SW480 (cell line): ENCODE measurements at regions not wholly inside any gene's neighbourhood (a gene's known extent, or its start where the extent isn't known, plus 50 kb on each side); places are given as distances from the start of the nearest gene placed in this dataset.

Experiments
- DNase-seq: peaks from one replicate; pipeline ENCODE4 v3.0.0-alpha.2; 2016; ENCODE audit warnings: low spot score

DNA sequence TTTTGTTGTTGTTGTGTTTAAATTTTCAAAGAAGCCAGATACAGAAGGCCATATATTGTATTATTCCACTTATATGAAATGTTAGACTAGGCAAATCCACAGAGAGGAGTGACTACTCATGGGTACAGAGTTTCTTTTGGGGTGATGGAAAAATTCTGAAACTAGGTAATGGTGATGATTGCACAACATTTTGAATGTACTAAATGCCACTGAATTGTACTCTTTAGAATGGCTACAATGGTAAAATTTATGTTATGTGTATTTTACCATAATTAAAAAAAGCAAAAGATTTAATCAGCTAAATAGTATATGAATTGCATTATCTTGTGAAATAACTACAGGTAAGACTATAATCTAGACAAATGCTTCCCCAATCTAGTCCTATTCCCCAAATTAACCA lies 733.6 kb upstream of the TMEM132C start:
- DNase-seq = no peak

DNA sequence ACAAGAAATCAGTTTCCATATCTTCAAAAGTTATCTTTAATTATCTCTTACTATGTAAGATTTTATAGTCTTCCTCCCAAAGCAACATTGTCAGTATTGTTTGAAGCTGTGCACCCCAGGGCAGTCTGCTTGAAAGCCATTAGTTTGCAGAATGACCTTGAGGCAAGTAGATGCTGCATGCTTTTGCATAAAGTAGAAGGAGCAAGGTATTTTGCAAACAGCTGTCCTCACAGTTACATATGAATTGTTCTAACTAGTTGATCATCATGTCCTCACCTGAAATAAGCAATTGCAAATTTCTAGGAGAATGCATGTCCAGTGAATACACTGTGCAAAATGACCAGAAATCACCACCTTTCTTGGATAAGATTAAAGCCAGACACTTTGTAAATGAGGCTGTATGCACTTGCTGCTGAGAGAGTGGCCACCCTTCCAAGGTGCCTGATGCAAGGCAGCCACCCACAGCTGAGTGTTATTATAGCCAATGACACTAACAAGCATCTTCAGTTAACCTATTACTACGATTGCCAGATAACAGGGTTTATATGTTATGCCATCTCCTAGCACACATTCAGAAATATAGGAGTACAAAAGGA lies 730.0 kb upstream of the TMEM132C start:
- DNase-seq = no peak

- no peak for DNase-seq
Observed at GRCh38 chr12:127538316-127538715, 728.7 kb upstream of the TMEM132C start.

- DNase-seq = no peak
Observed at GRCh38 chr12:127539226-127539858, 727.6 kb upstream of the TMEM132C start.

DNA sequence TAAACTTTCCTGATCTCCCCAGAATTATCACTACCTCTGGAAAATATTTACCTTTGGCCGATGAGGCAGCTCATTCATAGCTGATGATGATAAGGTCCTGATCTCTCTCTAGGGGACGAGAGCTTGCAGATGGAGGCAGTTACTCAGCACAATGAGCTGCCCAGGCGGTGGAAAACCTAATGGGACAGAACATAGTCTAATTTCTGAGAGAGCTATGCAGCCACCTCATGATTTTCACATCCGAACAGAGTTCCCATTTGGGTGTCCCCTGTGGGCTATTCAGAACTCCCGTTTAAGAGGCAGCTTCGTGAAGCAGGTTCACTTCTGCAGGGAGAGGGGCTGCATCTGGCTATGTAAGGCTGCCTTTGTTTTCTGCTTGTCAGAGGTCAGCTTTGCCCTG lies 724.6 kb upstream of the TMEM132C start:
- no peak for DNase-seq

GRCh38 chr12:127542931-127543330 lies 724.0 kb upstream of the TMEM132C start:
- DNase-seq = no peak

DNA sequence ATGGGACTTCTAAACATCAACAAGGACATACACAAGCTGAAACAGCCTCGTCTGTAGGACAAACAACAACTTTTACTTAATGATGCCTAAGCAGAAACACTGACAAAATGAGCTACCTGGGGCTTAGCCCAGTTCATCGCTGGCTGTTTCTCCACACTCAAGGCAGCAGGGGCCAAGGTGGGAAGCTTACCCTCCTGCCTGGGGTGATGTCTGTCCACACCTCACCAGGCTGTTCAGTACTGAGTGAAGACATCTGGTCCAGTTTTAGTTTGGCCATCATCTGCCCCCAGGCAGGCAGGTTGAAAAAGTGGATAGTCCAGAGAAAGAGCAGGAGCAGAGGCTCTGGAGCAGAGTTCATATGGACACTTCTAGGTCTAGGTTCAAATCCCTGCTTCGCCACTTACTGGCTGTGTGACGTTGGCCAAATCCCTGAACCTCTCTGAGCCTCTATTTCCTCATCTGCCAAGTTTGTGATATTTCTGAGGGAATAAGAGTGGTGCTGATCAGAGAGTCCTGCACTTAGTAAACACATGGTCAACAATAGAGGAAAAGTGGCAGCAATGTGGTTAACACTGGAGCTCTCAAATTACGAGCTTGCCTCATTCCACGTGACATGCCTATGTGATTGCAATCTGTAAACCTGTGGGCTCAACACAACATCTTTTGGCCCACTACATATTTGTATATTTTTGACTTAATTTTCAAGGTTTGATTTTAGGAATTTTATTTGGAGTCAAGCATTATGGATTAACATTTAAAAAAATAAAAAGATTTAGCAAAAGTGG lies 720.1 kb upstream of the TMEM132C start:
- DNase-seq = no peak

- peak; percentile 53 for DNase-seq
Observed at GRCh38 chr12:127548123-127548553, 718.8 kb upstream of the TMEM132C start.

DNA sequence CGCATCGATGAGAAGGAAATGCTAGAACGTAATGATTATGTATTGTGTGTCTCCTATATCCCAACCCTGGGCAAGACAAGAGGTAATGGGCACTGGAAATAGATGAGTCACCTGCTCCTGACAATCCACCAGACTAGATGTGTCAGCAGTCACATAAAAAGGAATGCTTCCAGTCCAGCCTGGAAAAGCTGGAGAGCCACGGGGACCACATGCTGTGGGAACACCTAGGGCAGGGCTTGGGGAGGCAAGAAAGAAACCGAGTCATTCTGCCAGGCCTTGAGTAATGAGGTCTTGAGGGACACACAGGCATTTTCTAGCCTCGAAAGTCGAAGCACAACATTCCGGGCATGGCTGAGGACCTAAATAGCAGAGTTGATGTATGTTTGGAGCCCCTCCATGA lies 716.7 kb upstream of the TMEM132C start:
- peak; percentile 49 for DNase-seq

DNA sequence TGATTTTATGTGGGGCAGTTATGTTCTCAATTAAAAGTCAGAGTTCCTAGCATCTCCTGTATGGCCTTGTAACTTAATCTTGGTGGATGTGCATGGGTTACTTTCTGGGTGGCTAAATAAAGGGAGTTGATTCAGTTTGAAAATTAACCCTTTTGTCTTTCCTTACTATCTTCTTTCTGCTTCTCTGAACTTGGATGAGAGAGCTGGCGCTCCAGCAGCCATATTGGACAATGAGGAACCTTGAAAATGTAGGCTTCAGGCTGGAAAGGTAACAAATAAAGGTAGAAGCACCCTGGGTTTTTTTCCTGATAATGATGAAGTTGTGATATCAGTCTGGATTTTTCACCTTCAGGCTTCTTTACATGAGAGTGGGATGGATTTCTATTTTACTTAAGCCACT lies 714.1 kb upstream of the TMEM132C start:
- DNase-seq = no peak

DNA sequence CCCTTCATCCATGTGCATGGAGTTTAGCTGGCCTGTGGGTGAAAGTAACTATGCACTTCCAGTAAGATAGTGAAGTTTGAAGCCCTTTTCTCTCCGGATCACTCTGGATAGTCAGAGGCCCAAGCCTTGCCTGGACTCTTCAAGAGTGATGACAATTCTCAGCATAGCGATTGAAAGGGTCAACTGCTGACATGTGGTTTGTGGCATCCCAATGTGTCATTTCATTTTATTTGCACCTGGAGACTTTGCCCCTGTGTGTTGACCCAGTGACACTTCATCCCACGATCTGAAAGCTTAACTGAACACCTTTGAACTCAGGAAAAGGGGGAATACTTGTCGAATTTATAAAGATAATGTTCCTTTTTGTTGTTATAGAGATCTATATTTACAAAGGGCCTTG lies 711.9 kb upstream of the TMEM132C start:
- DNase-seq = peak; percentile 64

GRCh38 chr12:127556231-127556886 lies 710.6 kb upstream of the TMEM132C start:
- DNase-seq = no peak

GRCh38 chr12:127558361-127558760 lies 708.6 kb upstream of the TMEM132C start:
- no peak for DNase-seq

DNA sequence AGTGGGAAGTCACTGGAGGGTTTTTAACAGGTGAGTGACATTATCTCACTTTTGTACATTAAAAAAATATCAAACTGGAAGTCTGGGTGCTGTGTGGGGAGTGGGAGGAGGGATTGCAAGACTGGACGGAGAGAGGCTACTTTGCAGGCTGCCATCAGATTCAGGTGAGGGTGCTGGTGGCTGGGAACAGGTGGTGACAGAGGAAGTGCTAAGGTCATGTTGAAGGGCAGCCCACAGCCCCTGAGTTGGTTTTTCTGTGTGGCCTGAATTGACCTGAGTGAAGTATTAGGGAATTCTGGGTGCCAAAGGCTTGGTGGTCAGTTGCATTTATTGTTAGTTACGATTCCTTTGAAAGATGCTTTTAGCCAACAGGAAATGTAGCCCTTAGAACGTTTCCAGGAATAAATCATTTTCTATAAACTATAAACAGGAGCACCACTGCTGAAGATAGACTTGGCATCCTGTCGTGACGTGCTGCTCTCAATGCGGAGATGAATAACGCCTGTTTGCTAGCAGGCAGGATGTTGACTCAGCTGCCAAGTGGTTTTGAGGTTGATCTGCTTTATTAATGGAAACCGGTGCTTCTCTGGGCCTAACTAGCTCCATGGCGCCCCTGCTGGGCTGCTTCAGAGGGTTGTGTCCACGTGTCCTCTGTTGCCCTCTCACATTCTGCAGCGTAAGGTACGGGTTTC lies 707.5 kb upstream of the TMEM132C start:
- peak; percentile 92 for DNase-seq

- DNase-seq = no peak
Observed at GRCh38 chr12:127560041-127560478, 706.9 kb upstream of the TMEM132C start.

DNA sequence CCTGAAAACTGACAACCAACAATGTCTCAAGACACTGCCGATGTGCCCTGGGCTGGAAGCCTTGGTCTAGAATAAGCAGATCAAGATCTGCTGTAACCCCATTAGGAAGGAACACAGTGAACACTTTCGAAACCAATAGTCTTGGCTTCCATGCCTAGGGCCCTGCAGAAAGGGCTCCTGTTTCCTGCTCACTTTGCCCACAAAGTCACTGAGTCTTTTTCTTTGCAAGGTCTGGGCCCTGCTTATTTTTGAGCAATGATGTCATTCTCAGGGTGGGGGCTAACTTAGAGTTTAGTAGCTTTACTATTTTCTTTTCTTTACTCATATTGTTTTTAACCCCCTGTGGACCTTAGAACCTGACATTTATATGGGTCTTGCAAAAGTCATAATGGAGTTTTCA lies 704.2 kb upstream of the TMEM132C start:
- DNase-seq = no peak

DNA sequence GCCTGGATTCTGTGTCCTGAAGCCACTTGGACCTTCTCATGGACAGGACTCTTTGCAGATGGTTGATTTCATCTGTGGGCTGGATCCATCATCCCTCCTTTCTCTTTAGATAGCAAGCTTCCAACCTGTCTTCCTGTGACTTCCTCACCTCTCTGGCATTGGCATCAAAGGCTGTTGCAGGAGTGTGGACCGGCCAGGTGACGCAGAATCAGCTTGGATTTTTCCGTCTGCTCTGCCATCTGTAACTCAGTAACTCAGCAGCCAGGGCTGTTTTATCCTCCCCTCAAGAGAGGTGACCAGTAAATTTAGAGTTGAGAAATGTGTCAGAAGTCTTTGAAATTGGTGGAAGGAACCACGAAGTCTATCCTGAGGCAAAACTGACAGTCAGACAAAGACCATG lies 701.7 kb upstream of the TMEM132C start:
- DNase-seq = no peak

GRCh38 chr12:127567531-127567930 lies 699.4 kb upstream of the TMEM132C start:
- no peak for DNase-seq

DNA sequence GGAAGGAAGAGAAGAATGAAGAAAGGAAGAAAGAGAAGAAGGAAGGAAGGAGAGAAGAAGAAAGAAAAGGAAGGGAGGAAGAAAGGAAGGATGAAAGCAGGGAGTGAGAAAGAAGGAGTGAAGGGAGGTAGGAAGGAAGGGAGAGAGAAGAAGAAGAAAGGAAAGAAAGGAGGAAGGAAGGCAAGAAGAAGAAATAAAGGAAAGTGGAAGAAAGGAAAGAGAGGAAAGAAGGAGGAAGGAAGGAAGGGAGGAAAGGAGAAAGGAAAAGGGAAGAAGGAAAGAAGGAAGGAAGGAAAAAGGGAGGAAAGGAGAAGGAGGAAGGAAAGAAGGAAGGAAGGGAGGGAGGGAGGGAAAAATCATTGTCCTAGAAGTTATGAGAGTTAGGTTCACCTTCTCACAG lies 696.6 kb upstream of the TMEM132C start:
- no peak for DNase-seq

DNA sequence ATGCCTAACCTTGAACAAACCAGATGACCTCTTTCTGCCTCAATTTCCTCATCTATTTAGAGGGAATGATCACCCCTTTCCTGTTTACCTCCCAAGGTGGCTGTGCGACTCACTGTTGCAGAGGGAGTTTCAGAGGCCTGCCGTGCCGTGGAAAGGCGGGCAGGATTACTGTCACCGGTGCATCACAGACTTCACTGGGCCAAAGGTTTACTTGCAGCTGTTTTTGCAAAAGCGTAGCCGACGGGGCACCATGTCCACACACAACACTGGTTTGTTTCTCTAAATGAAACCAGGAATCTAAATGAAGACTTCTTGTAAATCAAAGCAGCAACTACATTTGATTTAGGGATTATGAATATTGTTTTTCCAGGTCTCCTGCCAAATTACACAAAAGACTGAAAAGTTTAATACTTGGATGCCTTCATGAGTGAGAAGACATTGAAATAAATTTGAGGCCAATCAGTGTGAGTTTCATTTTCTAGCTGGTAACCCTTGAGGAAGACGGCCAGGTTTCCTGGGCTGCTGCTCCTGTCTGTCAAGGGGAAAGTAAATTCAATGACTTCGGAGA lies 696.1 kb upstream of the TMEM132C start:
- DNase-seq = peak; percentile 11

- DNase-seq = no peak
Observed at GRCh38 chr12:127571578-127571977, 695.4 kb upstream of the TMEM132C start.

GRCh38 chr12:127579446-127579845 lies 687.5 kb upstream of the TMEM132C start:
- no peak for DNase-seq
